ENCODE measurements at regions not wholly inside any gene's neighbourhood (a gene's known extent, or its start where the extent isn't known, plus 50 kb on each side); places are given as distances from the start of the nearest gene placed in this dataset.

- DNase-seq (ENCODE audit: low read depth, low spot score) = no peak
- ChIA-PET CTCF (interaction anchor here (1.8 kb wide), 1 partner anchor 229 kb away, joined by 4 read pairs; no protein-coding TSS in a partner anchor), POLR2A (interaction anchor here (0.6 kb wide), 1 partner anchor 155 kb away, joined by 4 read pairs; no protein-coding TSS in a partner anchor)
- in situ Hi-C loops (cut with HindIII; ENCODE audit: low pct_unique_long_range_greater_than_20kb, low sequenced_read_pairs) (no loop called here), intact Hi-C loops (cut with micrococcal nuclease; ENCODE audit: unreplicated experiment) (no loop called here)
- no peak overlapping the region for H3K27ac ChIP-seq (ENCODE audit: low read length)
- ATAC-seq = no peak
- no peaks in the 10 kb centered on the region for H3K27me3 ChIP-seq (ENCODE audit: control insufficient read depth, insufficient read depth, low read length)
- TF ChIP-seq TCF7L2 (IDR thresholded peaks at IDR 0.05; ENCODE audit: low read depth, low read length) (no peak), REST (IDR thresholded peaks at IDR 0.05; ENCODE audit: insufficient read depth in 1 of 2, low read depth in 2 of 2, low read length in 1 of 2) (no peak), CTCF (IDR thresholded peaks at IDR 0.05) (no peak), POLR2AphosphoS5 (IDR thresholded peaks at IDR 0.05; ENCODE audit: low read depth, low read length) (no peak), SIN3A (IDR thresholded peaks at IDR 0.05; ENCODE audit: borderline replicate concordance, insufficient read depth, low read depth, low read length) (no peak)
- H3K36me3 ChIP-seq (ENCODE audit: control insufficient read depth, insufficient read depth, low read length) = no peaks in the 10 kb centered on the region
- no peak overlapping the region for H3K4me3 ChIP-seq (ENCODE audit: low read depth in 2 of 2, low read length in 2 of 2)
- peaks cover 6% of the 10 kb centered on the region for H3K4me1 ChIP-seq (ENCODE audit: control insufficient read depth, insufficient read depth, low read length)
- BruUV-seq (replicated peaks) = no TSS peak
- no peaks in the 10 kb centered on the region for H3K9me3 ChIP-seq (ENCODE audit: control insufficient read depth, insufficient read depth, low read depth, low read length)
Observed at GRCh38 chr15:99474909-99475753, 90.7 kb upstream of the MEF2A start.

GRCh38 chr15:99475754-99476412 lies 89.9 kb upstream of the MEF2A start:
- Histone ChIP-seq H3K9me3 (ENCODE audit: control insufficient read depth, insufficient read depth, low read depth, low read length) (no peaks in the 10 kb centered on the region), H3K36me3 (ENCODE audit: control insufficient read depth, insufficient read depth, low read length) (no peaks in the 10 kb centered on the region), H3K27me3 (ENCODE audit: control insufficient read depth, insufficient read depth, low read length) (no peaks in the 10 kb centered on the region), H3K4me3 (ENCODE audit: low read depth in 2 of 2, low read length in 2 of 2) (no peak overlapping the region), H3K27ac (ENCODE audit: low read length) (no peak overlapping the region; the same call in 1 of the 2 replicates), H3K4me1 (ENCODE audit: control insufficient read depth, insufficient read depth, low read length) (peaks cover 6% of the 10 kb centered on the region)
- CTCF ChIA-PET = interaction anchor here (1.8 kb wide), 1 partner anchor 228 kb away, joined by 4 read pairs; no protein-coding TSS in a partner anchor
- intact Hi-C loops (cut with micrococcal nuclease; ENCODE audit: unreplicated experiment) = no loop called here
- DNase-seq (ENCODE audit: low read depth, low spot score) (no peak), ATAC-seq (no peak)
- BruUV-seq (replicated peaks) = no TSS peak
- in situ Hi-C loops (cut with HindIII; ENCODE audit: low pct_unique_long_range_greater_than_20kb, low sequenced_read_pairs) = no loop called here
- TF ChIP-seq REST (IDR thresholded peaks at IDR 0.05; ENCODE audit: insufficient read depth in 1 of 2, low read depth in 2 of 2, low read length in 1 of 2) (no peak), POLR2AphosphoS5 (IDR thresholded peaks at IDR 0.05; ENCODE audit: low read depth, low read length) (no peak), CTCF (IDR thresholded peaks at IDR 0.05) (no peak)
- POLR2A ChIA-PET = no interaction called here
